H1 (cell line): ENCODE measurements at regions not wholly inside any gene's neighbourhood (a gene's known extent, or its start where the extent isn't known, plus 50 kb on each side); places are given as distances from the start of the nearest gene placed in this dataset.

Experiments
- CTCF ChIA-PET: fragments of 300-600 bp; sonication (Branson Sonifier 250); formaldehyde crosslinking; loops from one replicate; lab custom pipeline; 2021; ENCODE audit not compliant: partially characterized antibody; lab: Charles Lee
- POLR2A ChIA-PET: fragments of 300-600 bp; sonication (Branson Sonifier 250); formaldehyde crosslinking; loops from one replicate; lab custom pipeline; 2021; ENCODE audit warnings: inconsistent platforms; ENCODE audit not compliant: partially characterized antibody; lab: Charles Lee
- DNase-seq, 2 experiments: peaks; one replicate each; pipeline versions ENCODE4 v3.0.0 to v3.0.0-alpha.2; 2010 to 2022; ENCODE audit warnings: low spot score in 2 of 2, low read depth in 1 of 2, mixed read lengths in 1 of 2
- FAIRE-seq: peaks from 2 replicates; lab custom pipeline; 2011; peaks lifted over from hg19 to GRCh38; lab: Jason Lieb, UNC
- H2AFZ ChIP-seq: 2 replicates; pipeline ENCODE4 v1.8.1; 2012; ENCODE audit warnings: low read length, inconsistent platforms
- H2AK5ac ChIP-seq: 2 replicates; pipeline ENCODE4 v1.6.1; 2013; ENCODE audit warnings: low read depth, low read length
- H2BK120ac ChIP-seq: replicated peaks from 2 replicates; pipeline ENCODE3; 2013; ENCODE audit warnings: low read depth, low read length, inconsistent platforms
- H2BK12ac ChIP-seq: 2 replicates; pipeline ENCODE4 v1.6.1; 2013; ENCODE audit warnings: low read depth, low read length
- H2BK15ac ChIP-seq: 2 replicates; pipeline ENCODE4 v1.6.1; 2013; ENCODE audit warnings: low read length
- H2BK20ac ChIP-seq: 2 replicates; pipeline ENCODE4 v1.6.1; 2013; ENCODE audit warnings: low read length
- H2BK5ac ChIP-seq: 2 replicates; pipeline ENCODE4 v1.6.1; 2013; ENCODE audit warnings: low read depth, low read length
- H3K14ac ChIP-seq: 2 replicates; pipeline ENCODE4 v1.6.1; 2013; ENCODE audit warnings: inconsistent platforms; ENCODE audit not compliant: insufficient read length
- H3K18ac ChIP-seq: 2 replicates; pipeline ENCODE4 v1.6.1; 2013; ENCODE audit warnings: low read length; ENCODE audit errors: extremely low read depth
- H3K23ac ChIP-seq: 2 replicates; pipeline ENCODE4 v1.6.1; 2013; ENCODE audit warnings: inconsistent platforms; ENCODE audit not compliant: insufficient read length
- H3K23me2 ChIP-seq: 2 replicates; pipeline ENCODE4 v1.6.1; 2013; ENCODE audit warnings: low read depth, low read length
- H3K27ac ChIP-seq: 2 replicates; pipeline ENCODE4 v1.6.1; 2011; ENCODE audit warnings: low read depth, low read length, inconsistent platforms
- H3K27me3 ChIP-seq, 4 experiments: replicated peaks in 1 of 4; 1 replicate in 1 of 4; 2 replicates in 3 of 4; pipeline versions ENCODE4 v1.6.1 to v1.8.1; 2011 to 2013; ENCODE audit warnings: low read length in 3 of 4, mild to moderate bottlenecking in 3 of 4, inconsistent platforms in 2 of 4, mixed read lengths in 2 of 4, moderate library complexity in 1 of 4; ENCODE audit not compliant: control insufficient read depth in 3 of 4, insufficient read depth in 3 of 4; ENCODE audit errors: extremely low read depth in 1 of 4
- H3K36me3 ChIP-seq, 4 experiments: 2 replicates each; pipeline versions ENCODE4 v1.6.1 to v1.8.1; 2011 to 2013; ENCODE audit warnings: mild to moderate bottlenecking in 4 of 4, low read length in 3 of 4, moderate library complexity in 2 of 4, control low read depth in 1 of 4, inconsistent platforms in 1 of 4; ENCODE audit not compliant: insufficient read depth in 4 of 4, control insufficient read depth in 2 of 4
- H3K4ac ChIP-seq: replicated peaks from 2 replicates; pipeline ENCODE3; 2013; ENCODE audit warnings: low read length, low read depth, mixed read lengths, inconsistent platforms; ENCODE audit not compliant: insufficient read length
- H3K4me1 ChIP-seq, 4 experiments: replicated peaks in 1 of 4; 1 replicate in 1 of 4; 2 replicates in 3 of 4; pipeline versions ENCODE4 v1.6.1 to v1.8.1; 2011 to 2013; ENCODE audit warnings: low read length in 3 of 4, inconsistent platforms in 2 of 4, mixed read lengths in 1 of 4; ENCODE audit not compliant: insufficient read depth in 4 of 4, control insufficient read depth in 3 of 4
- H3K4me2 ChIP-seq, 2 experiments: 2 replicates each; pipeline versions ENCODE4 v1.6.1 to v1.8.1; 2011 to 2013; ENCODE audit warnings: low read depth in 2 of 2, low read length in 2 of 2, control low read depth in 1 of 2, inconsistent platforms in 1 of 2, mild to moderate bottlenecking in 1 of 2; ENCODE audit not compliant: insufficient read depth in 1 of 2
- H3K4me3 ChIP-seq, 4 experiments: fragments of 200-600, 300-600 bp in 1 of 4; sonication (generic), shearing (Covaris generic), sonication (Bioruptor Twin) in 1 of 4; 2 replicates each; pipeline versions ENCODE4 v1.5.1 to v1.8.1; 2011 to 2016; ENCODE audit warnings: low read length in 4 of 4, low read depth in 3 of 4, control low read depth in 2 of 4, inconsistent platforms in 2 of 4, mild to moderate bottlenecking in 2 of 4, mixed read lengths in 1 of 4, moderate library complexity in 1 of 4; ENCODE audit not compliant: insufficient read depth in 2 of 4; ENCODE audit errors: extremely low read depth in 1 of 4
- H3K56ac ChIP-seq: replicated peaks from 2 replicates; pipeline ENCODE3; 2013; ENCODE audit warnings: low read depth, mild to moderate bottlenecking, mixed read lengths, low read length, inconsistent platforms; ENCODE audit not compliant: insufficient read length
- H3K79me1 ChIP-seq: 2 replicates; pipeline ENCODE4 v1.6.1; 2013; ENCODE audit warnings: low read depth, low read length, control low read depth
- H3K79me2 ChIP-seq, 2 experiments: 2 replicates each; pipeline versions ENCODE4 v1.6.1 to v1.8.1; 2012 to 2013; ENCODE audit warnings: low read length in 2 of 2, mild to moderate bottlenecking in 2 of 2, inconsistent platforms in 1 of 2; ENCODE audit not compliant: insufficient read depth in 2 of 2, control insufficient read depth in 1 of 2
- H3K9ac ChIP-seq, 4 experiments: replicated peaks in 1 of 4; 1 replicate in 1 of 4; 2 replicates in 3 of 4; pipeline versions ENCODE4 v1.6.1 to v1.8.1; 2011 to 2013; ENCODE audit warnings: low read depth in 3 of 4, low read length in 3 of 4, control low read depth in 2 of 4, mild to moderate bottlenecking in 2 of 4, moderate library complexity in 2 of 4, inconsistent platforms in 1 of 4; ENCODE audit errors: extremely low read depth in 1 of 4
- H3K9me3 ChIP-seq, 2 experiments: 2 replicates each; pipeline versions ENCODE4 v1.6.1 to v1.8.1; 2012 to 2013; ENCODE audit warnings: mild to moderate bottlenecking in 2 of 2, moderate library complexity in 2 of 2, control low read depth in 1 of 2, inconsistent platforms in 1 of 2, low read depth in 1 of 2, low read length in 1 of 2, mixed read lengths in 1 of 2; ENCODE audit not compliant: insufficient read depth in 2 of 2
- H4K20me1 ChIP-seq, 2 experiments: replicated peaks in 1 of 2; 2 replicates each; pipeline versions ENCODE3 to v1.8.1; 2011 to 2013; ENCODE audit warnings: inconsistent platforms in 2 of 2, low read length in 2 of 2, mild to moderate bottlenecking in 1 of 2; ENCODE audit not compliant: insufficient read depth in 2 of 2, control insufficient read depth in 1 of 2
- H4K5ac ChIP-seq: 2 replicates; pipeline ENCODE4 v1.6.1; 2013; ENCODE audit warnings: low read length, low read depth, mixed read lengths, inconsistent platforms; ENCODE audit not compliant: insufficient read length
- H4K8ac ChIP-seq: 2 replicates; pipeline ENCODE4 v1.8.0; 2013; ENCODE audit warnings: mild to moderate bottlenecking, moderate library complexity, low read length, inconsistent platforms; ENCODE audit not compliant: insufficient read depth; ENCODE audit errors: extremely low read depth
- H4K91ac ChIP-seq: replicated peaks from 2 replicates; pipeline ENCODE3; 2013; ENCODE audit warnings: low read length, mixed read lengths, inconsistent platforms; ENCODE audit not compliant: insufficient read length
- BRCA1 ChIP-seq: IDR thresholded peaks from 2 replicates; pipeline ENCODE4 v1.6.1; 2012; ENCODE audit warnings: low read depth, low read length, improper control_type of control experiment
- CBX5 ChIP-seq: fragments of 300-800, 300-1000 bp; sonication (generic); IDR thresholded peaks from 2 replicates; pipeline ENCODE4 v1.7.1; 2016; ENCODE audit warnings: antibody characterized with exemption, low read length, low read depth
- CREB1 ChIP-seq: IDR thresholded peaks from 2 replicates; pipeline ENCODE4 v1.6.1; 2012; ENCODE audit warnings: inconsistent platforms
- CTBP2 ChIP-seq: IDR thresholded peaks from 2 replicates; pipeline ENCODE4 v1.7.0; 2011; ENCODE audit warnings: borderline replicate concordance, mild to moderate bottlenecking, moderate library complexity, mixed read lengths, low read length; ENCODE audit not compliant: insufficient read depth, insufficient read length
- EZH2 ChIP-seq: fragments of 200-600 bp; sonication (generic); IDR thresholded peaks from 2 replicates; pipeline ENCODE4 v1.7.1; 2012; ENCODE audit warnings: low read depth, mild to moderate bottlenecking, moderate library complexity, low read length, inconsistent platforms; ENCODE audit not compliant: severe bottlenecking
- KDM5A ChIP-seq: fragments of 200-600 bp; IDR thresholded peaks from 2 replicates; pipeline ENCODE4 v1.7.1; 2012; ENCODE audit warnings: mild to moderate bottlenecking, low read length, inconsistent platforms, mixed read lengths
- MAFK ChIP-seq: IDR thresholded peaks from 2 replicates; pipeline ENCODE4 v1.6.1; 2012; ENCODE audit warnings: low read depth, mild to moderate bottlenecking, improper control_type of control experiment, low read length
- POLR2A ChIP-seq, 2 experiments: IDR thresholded peaks; 1 replicate in 1 of 2; 2 replicates in 1 of 2; pipeline ENCODE4 v1.6.1; 2011; ENCODE audit warnings: low read depth in 2 of 2, low read length in 2 of 2, mild to moderate bottlenecking in 2 of 2; ENCODE audit errors: control extremely low read depth in 1 of 2
- POU5F1 ChIP-seq: IDR thresholded peaks from 2 replicates; pipeline ENCODE4 v1.6.1; 2011; ENCODE audit warnings: low read depth, mild to moderate bottlenecking, low read length, moderate library complexity
- RAD21 ChIP-seq, 2 experiments: IDR thresholded peaks in 1 of 2; conservative IDR thresholded peaks in 1 of 2; 2 replicates each; pipeline ENCODE4 v1.6.1; 2011; ENCODE audit warnings: low read depth in 2 of 2, low read length in 2 of 2, improper control_type of control experiment in 1 of 2, inconsistent platforms in 1 of 2, mild to moderate bottlenecking in 1 of 2, moderate library complexity in 1 of 2
- SIX5 ChIP-seq: IDR thresholded peaks from 2 replicates; pipeline ENCODE4 v1.6.1; 2011; ENCODE audit warnings: mild to moderate bottlenecking, low read depth, low read length
- SUZ12 ChIP-seq: fragments of 200-600 bp; sonication (generic); IDR thresholded peaks from 2 replicates; pipeline ENCODE4 v1.6.1; 2012; ENCODE audit warnings: mild to moderate bottlenecking, inconsistent platforms, low read length, moderate library complexity, mixed read lengths
- TAF1 ChIP-seq: IDR thresholded peaks from 2 replicates; pipeline ENCODE4 v1.6.1; 2011; ENCODE audit warnings: mild to moderate bottlenecking, low read depth, low read length
- TEAD4 ChIP-seq: IDR thresholded peaks from 2 replicates; pipeline ENCODE4 v1.6.1; 2012; ENCODE audit warnings: low read depth, low read length, inconsistent platforms, mixed read lengths
- ZNF274 ChIP-seq: IDR thresholded peaks from 2 replicates; pipeline ENCODE4 v1.7.0; 2012; ENCODE audit warnings: low read length, borderline replicate concordance; ENCODE audit errors: extremely low read depth
- WGBS, 2 experiments: shearing (Covaris generic) in 1 of 2; methylation state at CpG; one replicate each; pipeline versions ENCODE4 v1.1.6 to v1.1.7; 2013 to 2015; ENCODE audit warnings: low lambda C conversion rate in 2 of 2, mixed read lengths in 2 of 2, inconsistent platforms in 1 of 2, low coverage in 1 of 2, missing lambda C conversion rate in 1 of 2; ENCODE audit not compliant: insufficient replicate concordance in 2 of 2, insufficient coverage in 1 of 2, insufficient read length in 1 of 2; ENCODE audit errors: extremely low coverage in 1 of 2, missing lambda C conversion rate in 1 of 2; 5-methylcytosine and 5-hydroxymethylcytosine counted together
- TF ChIP-seq, protein P1 (sequence below): IDR thresholded peaks from 2 replicates; pipeline ENCODE4 v1.6.1; 2011; ENCODE audit warnings: low read depth, mild to moderate bottlenecking, low read length; ENCODE audit not compliant: insufficient read depth

DNA sequence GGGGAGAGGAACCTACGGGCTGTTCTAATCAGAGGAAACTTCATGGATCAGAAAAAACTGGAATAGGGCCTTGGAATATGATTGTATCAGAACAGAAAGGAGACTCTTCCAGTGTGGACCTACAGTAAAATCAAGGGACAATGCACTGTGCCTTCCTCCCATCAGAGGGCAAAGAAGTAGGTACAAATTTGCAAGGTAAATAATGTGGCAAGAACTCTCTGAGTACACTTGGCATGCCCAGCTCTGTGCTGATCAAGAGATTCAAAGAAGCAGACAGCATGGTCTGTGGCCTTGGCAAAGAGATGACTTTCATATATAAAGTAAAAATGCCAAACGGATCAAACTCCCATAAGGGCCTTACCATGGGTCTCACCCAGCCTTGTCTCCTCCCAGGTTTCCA, 242.6 kb upstream of the OSR1 start:
- no peaks in the 10 kb centered on the region; the same call in 1 of the 2 replicates for H3K23me2 ChIP-seq
- no peak overlapping the region for H2BK12ac ChIP-seq
- ChIA-PET POLR2A (no interaction called here), CTCF (interaction anchor here (1.1 kb wide), 1 partner anchor 76 kb away, joined by 3 read pairs; no protein-coding TSS in a partner anchor)
- H4K91ac ChIP-seq, result no peak overlapping the region
- FAIRE-seq, result no peak
- no peak overlapping the region for H2BK20ac ChIP-seq
- no peak overlapping the region for H4K5ac ChIP-seq
- no peaks in the 10 kb centered on the region for H4K20me1 ChIP-seq
- no peak overlapping the region for H2AFZ ChIP-seq
- H3K79me1 ChIP-seq, result no peaks in the 10 kb centered on the region
- H3K18ac ChIP-seq, result no peak overlapping the region
- no peak overlapping the region for H3K9ac ChIP-seq
- H2BK120ac ChIP-seq, result no peak overlapping the region
- H3K14ac ChIP-seq, result no peak overlapping the region
- H3K4ac ChIP-seq, result no peak overlapping the region
- no peak overlapping the region for H4K8ac ChIP-seq
- H3K23ac ChIP-seq, result no peak overlapping the region
- no peak overlapping the region for H2AK5ac ChIP-seq
- no peak overlapping the region for H3K27ac ChIP-seq
- H2BK15ac ChIP-seq, result no peak overlapping the region
- H3K79me2 ChIP-seq, result no peaks in the 10 kb centered on the region
- H3K27me3 ChIP-seq, result no peaks in the 10 kb centered on the region
- H3K4me3 ChIP-seq, result no peak overlapping the region
- DNase-seq, result no peak
- no peaks in the 10 kb centered on the region for H3K4me1 ChIP-seq
- H3K9me3 ChIP-seq, result no peaks in the 10 kb centered on the region
- no peaks in the 10 kb centered on the region for H3K36me3 ChIP-seq
- 86% methylated on average over 2 of the region's 2 CpGs; no CpG with 5 or more reads in 1 of the 2 experiments for WGBS, 2 experiments
- H3K56ac ChIP-seq, result no peak overlapping the region
- no peak overlapping the region for H2BK5ac ChIP-seq
- H3K4me2 ChIP-seq, result no peak overlapping the region
- TF ChIP-seq EZH2 (no peak), TEAD4 (no peak), CREB1 (no peak), KDM5A (no peak), ZNF274 (no peak), POU5F1 (no peak), RAD21 (IDR thresholded peaks at IDR 0.05 in 1 of 2, conservative IDR thresholded peaks at IDR 0.05 in 1 of 2; ENCODE audit: low read depth in 2 of 2, low read length in 2 of 2) (no peak), CBX5 (no peak), MAFK (no peak), BRCA1 (no peak), SIX5 (no peak), TAF1 (no peak), SUZ12 (no peak), POLR2A (IDR thresholded peaks at IDR 0.05; ENCODE audit: control extremely low read depth in 1 of 2, low read depth in 2 of 2, low read length in 2 of 2) (no peak), CTBP2 (no peak)
- TF ChIP-seq, protein P1, sequence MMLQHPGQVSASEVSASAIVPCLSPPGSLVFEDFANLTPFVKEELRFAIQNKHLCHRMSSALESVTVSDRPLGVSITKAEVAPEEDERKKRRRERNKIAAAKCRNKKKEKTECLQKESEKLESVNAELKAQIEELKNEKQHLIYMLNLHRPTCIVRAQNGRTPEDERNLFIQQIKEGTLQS, result no peak
